A673 (cell line): ENCODE measurements at regions not wholly inside any gene's neighbourhood (a gene's known extent, or its start where the extent isn't known, plus 50 kb on each side); places are given as distances from the start of the nearest gene placed in this dataset.

Experiments
- BruUV-seq: library from RNA; stranded (reverse); fragments of 400-500 nt; replicated peaks from 2 replicates; lab custom pipeline; 2021; lab: Mats Ljungman, UMichigan
- CTCF ChIA-PET: fragments of 300-600 bp; sonication (Branson Sonifier 250); formaldehyde crosslinking; loops from one replicate; lab custom pipeline; 2022; ENCODE audit warnings: antibody characterized with exemption; lab: Charles Lee
- POLR2A ChIA-PET: fragments of 300-600 bp; sonication (Branson Sonifier 250); formaldehyde crosslinking; loops from one replicate; lab custom pipeline; 2022; ENCODE audit warnings: antibody characterized with exemption; ENCODE audit not compliant: low non-redundant PET; lab: Charles Lee
- DNase-seq: peaks from one replicate; pipeline ENCODE4 v3.0.0-alpha.2; 2015; ENCODE audit warnings: low spot score
- H3K27ac ChIP-seq: fragments of 200-600 bp; sonication (generic); 2 replicates; pipeline ENCODE4 v1.5.1; 2016; ENCODE audit warnings: mixed run types, low read depth, mild to moderate bottlenecking, mixed read lengths, antibody characterized with exemption, low read length; ENCODE audit not compliant: poor library complexity, severe bottlenecking
- H3K27me3 ChIP-seq: fragments of 200-600 bp; sonication (generic); replicated peaks from 2 replicates; pipeline ENCODE4 v1.6.1; 2017; ENCODE audit warnings: mixed run types, low read depth, mild to moderate bottlenecking, mixed read lengths, antibody characterized with exemption, low read length; ENCODE audit not compliant: insufficient read depth, poor library complexity
- H3K36me3 ChIP-seq: fragments of 200-600 bp; sonication (generic); 2 replicates; pipeline ENCODE4 v1.6.1; 2016; ENCODE audit warnings: mixed run types, mild to moderate bottlenecking, mixed read lengths, antibody characterized with exemption, low read length; ENCODE audit not compliant: insufficient read depth, poor library complexity, severe bottlenecking
- H3K4me1 ChIP-seq: fragments of 200-600 bp; sonication (generic); 2 replicates; pipeline ENCODE4 v1.6.1; 2017; ENCODE audit warnings: mixed run types, mild to moderate bottlenecking, mixed read lengths, antibody characterized with exemption, low read length; ENCODE audit not compliant: insufficient read depth, poor library complexity, severe bottlenecking
- H3K4me3 ChIP-seq: fragments of 200-600 bp; sonication (generic); 2 replicates; pipeline ENCODE4 v1.5.1; 2016; ENCODE audit warnings: low read depth, mixed run types, mild to moderate bottlenecking, mixed read lengths, low read length; ENCODE audit not compliant: poor library complexity, severe bottlenecking
- H3K9me3 ChIP-seq: fragments of 200-600 bp; sonication (generic); 2 replicates; pipeline ENCODE4 v1.6.1; 2016; ENCODE audit warnings: mixed run types, low read depth, mild to moderate bottlenecking, mixed read lengths, antibody characterized with exemption, low read length; ENCODE audit not compliant: poor library complexity, severe bottlenecking
- EZH2 ChIP-seq: fragments of 200-600 bp; sonication (generic); IDR thresholded peaks from 2 replicates; pipeline ENCODE4 v1.6.1; 2017; ENCODE audit warnings: borderline replicate concordance, low read depth, mild to moderate bottlenecking, mixed read lengths, antibody characterized with exemption, low read length; ENCODE audit not compliant: poor library complexity, severe bottlenecking
- intact Hi-C: fragments of 100-400 bp; cut with micrococcal nuclease; formaldehyde crosslinking; loops from one replicate; pipeline ENCODE4 v1.10.0; 2022; ENCODE audit not compliant: unreplicated experiment
- TF ChIP-seq, protein P1 (sequence below): fragments of 300-800, 200-600 bp; sonication (generic); conservative IDR thresholded peaks from 2 replicates; pipeline ENCODE4 v1.5.1; 2017; ENCODE audit warnings: low read depth, mild to moderate bottlenecking, antibody characterized with exemption, low read length, moderate library complexity, mixed read lengths

DNA sequence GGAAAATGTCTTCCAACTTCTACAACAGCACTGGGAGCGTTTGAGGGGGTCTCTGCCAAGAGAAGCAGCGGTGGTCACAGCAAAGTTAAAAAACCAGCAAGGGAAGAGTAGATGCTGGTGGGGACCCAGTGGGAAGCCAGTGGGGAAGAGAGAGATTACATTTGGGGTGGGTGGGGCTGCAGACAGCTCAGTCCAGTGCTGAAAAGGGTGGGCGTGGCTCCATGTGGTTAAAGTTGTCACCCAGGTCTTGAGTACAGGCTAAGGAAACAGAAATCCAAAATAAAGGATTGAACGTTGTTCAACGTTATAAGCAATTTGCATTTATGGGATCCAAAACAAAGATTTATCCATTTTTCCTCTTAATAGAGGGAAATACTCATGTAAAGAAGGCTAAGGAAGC, 106.3 kb upstream of the LY86 start:
- DNase-seq, result no peak
- H3K4me3 ChIP-seq, result no peak overlapping the region
- H3K4me1 ChIP-seq, result no peaks in the 10 kb centered on the region
- BruUV-seq, result no TSS peak
- H3K9me3 ChIP-seq, result peaks cover 5% of the 10 kb centered on the region
- CTCF ChIA-PET, result no interaction called here
- POLR2A ChIA-PET, result no interaction called here
- H3K27ac ChIP-seq, result no peak overlapping the region
- intact Hi-C loops, result no loop called here
- TF ChIP-seq, protein P1, sequence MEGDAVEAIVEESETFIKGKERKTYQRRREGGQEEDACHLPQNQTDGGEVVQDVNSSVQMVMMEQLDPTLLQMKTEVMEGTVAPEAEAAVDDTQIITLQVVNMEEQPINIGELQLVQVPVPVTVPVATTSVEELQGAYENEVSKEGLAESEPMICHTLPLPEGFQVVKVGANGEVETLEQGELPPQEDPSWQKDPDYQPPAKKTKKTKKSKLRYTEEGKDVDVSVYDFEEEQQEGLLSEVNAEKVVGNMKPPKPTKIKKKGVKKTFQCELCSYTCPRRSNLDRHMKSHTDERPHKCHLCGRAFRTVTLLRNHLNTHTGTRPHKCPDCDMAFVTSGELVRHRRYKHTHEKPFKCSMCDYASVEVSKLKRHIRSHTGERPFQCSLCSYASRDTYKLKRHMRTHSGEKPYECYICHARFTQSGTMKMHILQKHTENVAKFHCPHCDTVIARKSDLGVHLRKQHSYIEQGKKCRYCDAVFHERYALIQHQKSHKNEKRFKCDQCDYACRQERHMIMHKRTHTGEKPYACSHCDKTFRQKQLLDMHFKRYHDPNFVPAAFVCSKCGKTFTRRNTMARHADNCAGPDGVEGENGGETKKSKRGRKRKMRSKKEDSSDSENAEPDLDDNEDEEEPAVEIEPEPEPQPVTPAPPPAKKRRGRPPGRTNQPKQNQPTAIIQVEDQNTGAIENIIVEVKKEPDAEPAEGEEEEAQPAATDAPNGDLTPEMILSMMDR, result no peak
- no peak for TF ChIP-seq EZH2
- H3K27me3 ChIP-seq, result peaks cover 22% of the 10 kb centered on the region
- H3K36me3 ChIP-seq, result no peaks in the 10 kb centered on the region

- no TSS peak for BruUV-seq
- Histone ChIP-seq H3K4me3 (no peak overlapping the region), H3K36me3 (no peaks in the 10 kb centered on the region), H3K4me1 (no peaks in the 10 kb centered on the region), H3K9me3 (peaks cover 5% of the 10 kb centered on the region), H3K27me3 (peaks cover 16% of the 10 kb centered on the region), H3K27ac (no peak overlapping the region)
- TF ChIP-seq, protein P1, result no peak
- no peak for TF ChIP-seq EZH2
- CTCF ChIA-PET, result no interaction called here
- intact Hi-C loops, result no loop called here
- DNase-seq, result no peak
- POLR2A ChIA-PET, result no interaction called here
Observed at GRCh38 chr6:6483168-6483567, 105.4 kb upstream of the LY86 start.

GRCh38 chr6:6483733-6484132, 104.8 kb upstream of the LY86 start:
- no peaks in the 10 kb centered on the region for H3K36me3 ChIP-seq

More at GRCh38 chr6:6483733-6484132, 104.8 kb upstream of the LY86 start:
- Histone ChIP-seq H3K4me3 (no peak overlapping the region), H3K4me1 (no peaks in the 10 kb centered on the region), H3K27ac (no peak overlapping the region), H3K9me3 (peaks cover 5% of the 10 kb centered on the region), H3K27me3 (peaks cover 16% of the 10 kb centered on the region)
- no peak for TF ChIP-seq EZH2
- TF ChIP-seq, protein P1, result no peak
- DNase-seq, result no peak
- ChIA-PET CTCF (no interaction called here), POLR2A (no interaction called here)
- intact Hi-C loops, result no loop called here
- no TSS peak for BruUV-seq
